ENCODE measurements at regions not wholly inside any gene's neighbourhood (a gene's known extent, or its start where the extent isn't known, plus 50 kb on each side); places are given as distances from the start of the nearest gene placed in this dataset.

GRCh38 chr3:78003090-78003489 is 963.2 kb downstream of the ROBO2 start:
- DNase-seq, result no peak

DNA sequence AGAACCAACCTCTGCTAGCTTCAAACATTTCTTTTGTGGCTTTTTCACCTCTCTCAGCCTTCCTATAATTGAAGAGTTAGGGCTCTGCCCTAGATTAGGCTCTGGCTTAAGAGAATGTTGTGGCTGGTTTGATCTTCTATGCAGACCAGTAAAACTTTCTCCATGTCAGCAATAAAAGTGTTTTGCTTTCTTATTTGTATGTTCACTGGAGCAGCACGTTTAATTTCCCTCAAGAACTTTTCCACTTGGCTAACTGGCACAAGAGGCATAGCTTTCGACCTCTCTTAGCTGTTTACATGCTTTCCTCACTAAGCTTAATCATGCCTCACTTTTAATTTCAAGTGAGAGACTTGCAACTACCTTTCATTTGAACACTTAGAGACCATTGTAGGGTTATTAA is 964.7 kb downstream of the ROBO2 start:
- DNase-seq, result no peak

- DNase-seq, result no peak
These were observed 973.8 kb downstream of the ROBO2 start for GRCh38 chr3:78013653-78014052.

- no peak for DNase-seq
These were observed 976.0 kb downstream of the ROBO2 start for GRCh38 chr3:78015856-78016255.

GRCh38 chr3:78021710-78022109 is 981.8 kb downstream of the ROBO2 start:
- DNase-seq, result no peak

DNA sequence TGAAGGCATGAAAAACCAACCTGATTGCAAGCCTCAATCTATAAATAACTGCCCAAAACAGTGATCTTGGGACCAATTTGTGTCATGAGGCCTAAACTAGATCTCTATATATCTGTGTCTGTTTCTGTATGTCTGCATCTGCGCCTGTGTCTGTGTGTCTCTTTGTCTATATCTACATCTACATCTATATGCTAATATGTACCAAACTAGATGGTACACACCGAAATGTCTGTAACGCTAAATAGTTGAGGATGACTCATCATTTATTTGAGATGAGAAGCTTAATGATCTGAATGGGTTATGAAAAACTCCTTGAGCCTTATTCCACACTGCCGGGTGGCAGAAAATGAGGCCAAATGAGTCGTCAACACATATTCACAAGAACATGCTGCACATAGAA is 982.3 kb downstream of the ROBO2 start:
- no peak for DNase-seq

DNA sequence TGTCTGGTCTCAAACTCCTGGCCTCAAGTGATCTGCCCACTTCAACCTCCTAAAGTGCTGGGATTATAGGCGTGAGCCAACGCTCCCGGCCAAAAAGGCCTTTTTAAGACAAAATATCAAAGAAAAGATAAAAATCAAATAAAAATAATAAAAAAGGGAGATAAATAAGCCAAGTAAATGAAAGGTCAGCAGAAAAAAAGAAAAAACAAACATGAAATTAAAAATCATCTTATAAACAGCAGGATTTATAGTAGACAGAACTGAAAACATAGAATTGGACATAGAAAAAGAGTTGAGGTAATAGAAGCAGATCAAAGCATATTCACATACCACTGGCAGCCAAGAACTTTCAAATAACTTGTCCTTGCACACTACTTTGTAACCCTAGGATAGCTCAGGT is 983.4 kb downstream of the ROBO2 start:
- no peak for DNase-seq

DNA sequence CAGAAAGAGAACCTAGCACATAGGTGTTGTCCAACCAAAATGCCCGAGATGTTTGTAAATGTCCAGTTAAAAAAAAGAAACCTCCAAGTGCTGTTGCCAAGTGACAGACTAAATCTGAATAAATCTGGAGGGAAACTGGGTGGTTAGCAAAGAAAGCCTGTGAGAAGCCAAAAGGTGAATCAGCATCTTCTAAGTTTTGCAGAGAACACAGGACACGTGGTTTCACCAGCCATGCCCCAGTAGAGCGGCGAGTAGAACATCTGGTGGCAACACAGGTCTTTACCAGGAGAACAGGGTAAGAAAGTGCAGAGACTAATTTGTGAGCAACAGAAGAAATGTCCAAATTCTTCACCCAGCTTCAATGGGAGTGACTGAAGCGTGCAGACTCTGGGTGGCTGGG is 986.0 kb downstream of the ROBO2 start:
- DNase-seq, result no peak

DNA sequence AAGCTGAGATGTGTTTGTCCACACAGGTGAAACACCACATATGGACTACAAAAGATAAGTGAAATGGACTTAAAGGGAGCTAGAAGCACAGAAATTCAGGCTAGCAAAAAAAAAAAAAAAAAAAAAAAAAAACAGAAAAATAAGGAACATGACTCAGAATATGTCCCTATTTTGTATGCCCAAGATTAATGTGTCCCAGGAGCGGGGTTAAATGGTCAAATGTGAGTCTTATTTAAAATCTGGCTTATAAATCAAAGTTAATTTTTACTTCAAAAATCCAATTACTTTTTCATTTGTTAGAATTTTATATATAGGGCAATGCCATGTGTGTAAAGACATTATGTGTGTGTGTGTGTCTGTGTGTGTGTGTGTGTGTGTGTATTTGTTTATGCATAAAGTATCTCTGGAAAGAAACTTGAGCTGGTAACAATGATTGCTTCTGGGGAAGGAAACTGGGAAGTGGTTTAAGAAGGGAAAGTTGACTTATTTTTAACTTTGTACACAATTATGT is 986.5 kb downstream of the ROBO2 start:
- no peak for DNase-seq

GRCh38 chr3:78029775-78030174 is 989.9 kb downstream of the ROBO2 start:
- DNase-seq, result no peak

DNA sequence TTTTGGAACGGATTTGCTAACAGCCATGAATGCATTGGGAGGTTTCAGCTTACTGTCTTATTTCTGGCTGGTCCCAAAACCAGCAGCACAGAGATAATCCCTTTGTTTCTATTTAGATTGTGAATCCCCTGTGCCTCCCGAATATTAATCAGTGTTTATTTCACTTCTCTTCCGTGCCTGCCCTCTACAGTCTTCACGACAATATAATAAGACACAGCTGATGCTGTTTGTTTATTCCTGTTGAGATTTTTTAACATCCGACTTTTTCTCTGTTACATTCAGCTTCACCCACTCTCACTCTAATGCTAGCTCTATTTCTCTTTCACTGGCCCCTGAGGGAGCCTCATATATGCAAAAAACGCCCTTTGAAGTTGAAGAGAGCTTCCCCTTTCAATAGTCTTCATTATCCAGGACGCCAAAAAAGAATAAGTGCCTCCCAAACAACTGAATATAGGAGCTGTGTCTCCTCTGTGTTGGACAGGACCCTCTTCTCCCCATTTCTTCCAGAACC is 995.3 kb downstream of the ROBO2 start:
- DNase-seq, result no peak

GRCh38 chr3:78041486-78041885 is 1001.6 kb downstream of the ROBO2 start:
- DNase-seq, result peak; percentile 2

GRCh38 chr3:78046566-78046965 is 1006.7 kb downstream of the ROBO2 start:
- DNase-seq, result no peak

- DNase-seq, result no peak
These were observed 1008.8 kb downstream of the ROBO2 start for GRCh38 chr3:78048698-78049097.

DNA sequence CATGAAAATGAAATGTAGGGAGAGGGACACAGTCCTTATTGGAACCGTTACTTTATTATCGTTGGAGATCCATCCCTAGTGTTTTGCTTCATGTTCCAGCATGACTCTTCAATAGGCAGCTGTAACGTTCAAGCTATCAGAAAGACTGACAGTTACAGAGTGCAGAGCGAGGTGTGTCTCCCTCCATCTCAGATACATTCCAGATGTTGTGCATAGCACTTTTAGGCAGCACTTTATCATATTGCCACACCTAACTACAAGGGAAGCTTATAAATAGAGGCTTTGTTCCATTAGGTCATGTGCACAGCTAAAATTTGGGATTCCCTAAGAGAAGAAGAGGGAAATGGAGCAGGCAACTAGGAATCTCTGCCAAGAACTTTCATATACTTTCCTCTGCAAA is 1009.6 kb downstream of the ROBO2 start:
- no peak for DNase-seq

DNA sequence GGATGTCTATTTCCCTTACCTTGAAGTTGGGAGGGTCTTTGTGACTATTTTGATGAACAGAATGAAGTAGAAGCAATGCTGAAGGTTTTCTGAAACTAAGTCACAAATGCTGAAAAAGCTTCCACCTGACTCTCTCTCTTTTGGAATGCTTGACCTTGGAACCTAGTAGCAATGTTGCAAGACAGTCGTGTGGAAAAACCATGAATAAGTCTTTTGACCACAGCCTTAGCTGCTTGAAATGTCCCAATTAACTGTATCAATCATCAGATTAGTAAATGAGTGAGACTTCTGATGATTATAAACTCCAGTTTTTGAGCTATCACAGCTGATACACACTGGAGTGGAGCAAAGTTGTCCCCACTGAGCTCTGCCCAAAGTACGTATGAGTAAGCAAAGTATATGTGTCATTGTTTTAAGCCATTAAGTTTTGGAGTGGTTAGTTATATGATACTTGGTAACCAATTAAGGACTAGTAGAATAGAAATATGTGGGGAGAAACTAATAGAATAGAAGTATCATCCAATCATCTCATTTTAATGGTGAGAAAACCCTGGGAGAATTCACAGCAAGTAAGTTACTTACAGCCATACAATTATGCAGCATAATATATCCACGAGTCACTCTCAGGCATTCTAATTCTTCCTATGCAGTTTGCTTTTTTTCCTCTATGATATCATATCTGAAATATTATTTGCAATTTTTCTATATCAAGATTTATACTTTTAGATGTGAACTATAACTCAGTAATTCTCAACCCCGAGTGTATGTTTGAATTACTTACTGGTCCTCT is 1010.6 kb downstream of the ROBO2 start:
- DNase-seq, result no peak

DNA sequence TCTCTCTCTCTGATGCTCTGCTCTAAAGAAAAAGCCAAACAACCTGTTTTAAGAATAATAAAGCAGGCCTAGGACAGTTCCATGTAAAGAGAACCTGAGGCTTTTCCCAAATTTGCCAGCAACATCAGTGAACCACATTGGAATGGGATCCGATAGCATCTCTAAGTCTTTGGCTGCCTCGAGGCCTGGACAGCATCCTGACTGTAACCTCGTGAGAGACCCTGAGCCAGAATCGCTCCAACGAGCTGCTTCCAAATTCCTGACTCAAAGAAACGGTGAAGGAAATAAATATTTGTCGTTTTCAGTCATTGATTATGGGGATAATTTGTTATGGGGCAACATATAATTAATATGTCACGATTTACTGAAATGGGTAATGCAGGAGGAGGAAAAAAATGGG is 1012.8 kb downstream of the ROBO2 start:
- DNase-seq, result no peak

DNA sequence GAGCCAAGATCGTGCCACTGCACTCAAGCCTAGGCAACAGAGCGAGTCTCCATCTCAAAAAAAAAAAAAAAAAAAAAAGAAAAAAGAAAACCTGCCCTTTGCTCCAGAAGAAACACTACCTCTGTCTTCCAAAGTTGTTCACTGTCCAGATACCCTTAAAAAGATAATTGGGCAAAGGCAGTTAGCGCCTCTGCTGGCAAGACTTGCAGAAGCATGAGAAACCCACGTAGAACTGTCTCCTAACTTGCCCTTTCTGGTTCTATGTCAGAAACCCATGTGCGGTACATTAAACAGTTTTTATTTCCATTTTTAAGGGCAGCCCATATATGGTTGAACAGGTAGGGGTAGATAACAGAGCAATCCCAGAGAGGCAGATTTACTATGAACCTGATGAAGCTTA is 1026.4 kb downstream of the ROBO2 start:
- no peak for DNase-seq

DNA sequence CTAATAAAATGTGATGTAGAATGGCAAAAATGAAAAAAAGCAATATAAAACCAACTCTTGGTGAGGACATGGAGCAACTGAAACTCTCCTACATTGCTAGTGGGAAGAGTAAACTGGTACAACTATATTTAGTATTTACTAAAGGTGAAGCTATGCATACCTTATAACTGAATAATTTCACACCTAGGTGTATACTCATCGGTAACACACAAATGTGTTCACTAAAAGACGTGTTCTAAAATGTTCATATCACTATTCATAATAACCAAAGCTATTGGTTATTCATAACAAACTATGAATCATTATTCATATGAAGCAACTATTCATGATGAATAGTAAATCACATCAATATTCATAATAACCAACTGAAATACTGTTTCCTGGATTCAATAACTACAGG is 1030.3 kb downstream of the ROBO2 start:
- DNase-seq, result no peak

GRCh38 chr3:78076379-78076778 is 1036.5 kb downstream of the ROBO2 start:
- no peak for DNase-seq

GRCh38 chr3:78077178-78077577 is 1037.3 kb downstream of the ROBO2 start:
- DNase-seq, result no peak

- DNase-seq, result no peak
These were observed 1037.9 kb downstream of the ROBO2 start for GRCh38 chr3:78077842-78078241.

DNA sequence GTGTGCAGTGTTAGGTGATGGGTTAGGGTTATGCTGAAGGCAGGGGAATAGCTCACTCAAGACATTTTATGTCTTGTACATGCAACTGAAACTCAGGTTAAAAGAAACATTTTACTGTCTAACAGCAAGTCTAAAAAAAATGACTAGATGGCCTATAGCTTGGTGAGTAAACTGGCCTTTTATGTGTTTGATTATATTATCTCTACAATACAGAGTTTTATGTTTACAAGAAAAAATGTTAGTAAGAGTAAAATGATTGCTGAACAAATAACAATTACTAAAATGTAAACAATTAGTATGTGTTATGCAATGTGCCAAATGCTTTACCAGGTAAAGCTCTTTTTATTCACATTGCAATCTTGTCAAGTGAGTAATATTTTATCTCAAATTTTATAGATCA is 1039.6 kb downstream of the ROBO2 start:
- DNase-seq, result no peak

GRCh38 chr3:78086150-78086549 is 1046.3 kb downstream of the ROBO2 start:
- no peak for DNase-seq

DNA sequence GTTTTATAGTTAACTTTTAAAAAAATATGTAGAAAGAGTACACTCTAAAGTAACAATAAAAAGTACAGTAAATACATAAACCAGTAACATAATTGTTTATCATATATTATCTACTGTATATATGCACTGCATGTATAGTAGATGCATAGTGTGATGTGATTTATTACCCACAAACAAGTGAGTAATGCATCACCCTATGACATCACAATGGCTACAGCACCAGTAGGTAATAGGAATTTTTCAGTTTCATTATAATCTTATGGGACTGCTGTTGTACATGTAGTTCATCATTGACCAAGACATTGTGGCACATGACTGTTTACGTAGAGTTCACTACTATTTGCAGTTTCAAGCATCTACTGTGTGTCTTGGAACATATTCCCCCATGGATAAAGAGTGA is 1047.2 kb downstream of the ROBO2 start:
- DNase-seq, result no peak
